ENCODE measurements at regions not wholly inside any gene's neighbourhood (a gene's known extent, or its start where the extent isn't known, plus 50 kb on each side); places are given as distances from the start of the nearest gene placed in this dataset.
"Not testable (repeated sequence)": the region's sequence is repeated elsewhere in the genome, so short reads cannot be mapped to it uniquely, and the experiment has no call there.

- no peak for DNase-seq (ENCODE audit: low read depth)
These were observed 110.8 kb upstream of the IRX1 start for GRCh38 chr5:3484836-3485235.

- DNase-seq (ENCODE audit: low read depth) = no peak
These were observed 114.5 kb upstream of the IRX1 start for GRCh38 chr5:3481175-3481574.

GRCh38 chr5:3475674-3476073, 120.0 kb upstream of the IRX1 start:
- no peak for DNase-seq (ENCODE audit: low read depth)

DNA sequence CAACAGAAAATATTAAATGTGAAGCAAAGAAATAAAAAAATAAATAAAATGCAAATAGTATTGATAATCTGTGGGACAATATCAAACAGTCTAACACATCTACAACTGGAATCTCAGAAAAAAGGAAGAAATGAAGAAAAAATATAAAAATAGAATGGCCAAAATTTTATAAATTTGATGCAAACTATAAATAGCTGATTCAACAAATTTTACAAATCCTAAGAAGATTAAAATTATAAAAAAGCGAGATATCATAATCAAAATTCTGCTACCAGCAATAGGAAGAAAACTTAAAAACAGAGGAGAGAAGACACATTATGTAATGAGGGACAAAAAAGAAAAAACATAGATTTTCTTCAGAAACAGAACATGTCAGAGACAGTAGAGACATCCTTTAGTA, 129.2 kb upstream of the IRX1 start:
- DNase-seq (ENCODE audit: low read depth) = no peak

DNA sequence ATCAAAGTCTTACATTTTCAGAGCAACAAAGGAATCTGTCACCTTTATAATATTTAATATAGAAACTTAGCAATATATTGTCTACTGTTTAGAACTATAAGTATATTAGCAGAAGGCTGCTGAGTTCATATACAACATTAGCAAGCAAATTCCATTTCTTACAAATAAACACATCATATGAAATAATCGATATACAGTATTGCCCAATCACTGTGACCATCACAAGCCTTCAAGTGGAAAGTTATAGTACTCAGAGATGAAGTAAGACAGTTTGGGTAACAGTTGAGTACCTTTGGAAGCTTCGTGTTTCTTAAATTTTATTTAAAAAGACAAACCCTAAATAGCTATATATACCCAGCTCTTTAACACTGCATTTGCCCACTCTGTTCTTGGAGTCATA, 135.2 kb upstream of the IRX1 start:
- no peak for DNase-seq (ENCODE audit: low read depth)

- DNase-seq (ENCODE audit: low read depth) = no peak
These were observed 139.4 kb upstream of the IRX1 start for GRCh38 chr5:3456121-3456681.

DNA sequence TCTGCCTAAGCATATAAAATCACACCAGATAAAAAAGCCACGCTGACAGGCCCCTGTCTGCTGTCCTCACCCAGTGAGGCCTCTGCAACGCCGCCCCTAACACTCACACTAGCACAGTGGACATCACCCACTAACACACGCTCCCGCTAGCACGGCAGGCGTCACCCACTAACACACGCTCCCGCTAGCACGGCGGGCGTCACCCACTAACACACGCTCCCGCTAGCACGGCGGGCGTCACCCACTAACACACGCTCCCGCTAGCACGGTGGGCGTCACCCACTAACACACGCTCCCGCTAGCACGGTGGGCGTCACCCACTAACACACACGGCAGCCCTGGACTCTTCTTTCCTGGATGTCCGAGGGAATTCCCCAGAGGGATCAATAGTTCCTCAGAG, 141.6 kb upstream of the IRX1 start:
- DNase-seq (ENCODE audit: low read depth) = not testable (repeated sequence)

DNA sequence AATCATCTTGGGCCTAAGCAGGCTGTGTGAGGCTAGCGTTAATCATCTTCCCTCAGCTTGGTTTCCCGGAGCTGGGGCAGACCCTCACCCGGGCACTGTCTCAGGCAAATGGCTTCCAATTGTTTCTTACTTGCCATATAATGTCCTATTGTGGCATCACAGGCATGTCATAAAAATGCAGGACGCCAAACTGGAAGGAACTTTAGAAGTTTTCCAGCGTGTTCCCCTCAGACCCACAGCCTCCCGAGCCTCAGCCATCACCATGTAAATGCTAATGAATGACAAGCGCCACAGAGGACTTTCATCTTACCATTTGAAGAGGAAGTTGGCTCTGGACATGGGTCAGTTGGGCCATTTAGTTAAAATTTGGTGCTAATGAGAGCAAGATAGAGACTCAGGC, 143.0 kb upstream of the IRX1 start:
- DNase-seq (ENCODE audit: low read depth) = no peak

- no peak for DNase-seq (ENCODE audit: low read depth)
These were observed 143.7 kb upstream of the IRX1 start for GRCh38 chr5:3451961-3452360.

GRCh38 chr5:3449481-3449880, 146.2 kb upstream of the IRX1 start:
- DNase-seq (ENCODE audit: low read depth) = no peak

DNA sequence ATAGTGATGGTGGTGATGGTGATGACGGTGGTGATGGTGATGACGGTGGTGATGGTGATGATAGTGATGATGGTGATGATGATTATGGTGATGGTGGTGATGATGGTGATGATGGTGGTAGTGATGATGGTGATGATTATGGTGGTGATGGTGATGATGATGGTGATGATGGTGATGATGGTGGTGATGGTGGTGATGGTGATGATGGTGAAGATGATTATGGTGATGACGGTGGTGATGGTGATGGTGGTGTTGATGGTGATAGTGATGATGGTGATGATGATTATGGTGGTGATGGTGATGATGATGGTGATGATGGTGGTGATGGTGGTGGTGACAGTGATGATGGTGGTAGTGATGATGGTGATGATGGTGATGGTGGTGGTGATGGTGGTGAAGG, 149.2 kb upstream of the IRX1 start:
- DNase-seq (ENCODE audit: low read depth) = no peak

DNA sequence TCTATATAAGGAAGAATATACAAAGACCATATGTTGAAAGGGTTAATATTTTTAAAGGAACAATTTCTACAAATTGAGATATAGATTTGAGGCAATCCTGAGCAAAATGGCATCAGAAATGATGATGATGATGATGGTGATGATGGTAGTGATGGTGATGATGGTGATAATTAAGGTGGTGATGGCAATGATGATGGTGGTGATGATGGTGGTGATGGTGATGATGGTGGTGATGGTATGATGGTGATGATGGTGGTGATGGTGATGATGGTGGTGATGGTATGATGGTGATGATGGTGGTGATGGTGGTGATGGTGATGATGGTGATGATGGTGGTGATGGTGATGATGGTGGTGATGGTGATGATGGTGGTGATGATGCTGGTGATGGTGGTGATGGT, 150.1 kb upstream of the IRX1 start:
- DNase-seq (ENCODE audit: low read depth) = not testable (repeated sequence)

- no peak for DNase-seq (ENCODE audit: low read depth)
These were observed 163.5 kb upstream of the IRX1 start for GRCh38 chr5:3432135-3432534.

DNA sequence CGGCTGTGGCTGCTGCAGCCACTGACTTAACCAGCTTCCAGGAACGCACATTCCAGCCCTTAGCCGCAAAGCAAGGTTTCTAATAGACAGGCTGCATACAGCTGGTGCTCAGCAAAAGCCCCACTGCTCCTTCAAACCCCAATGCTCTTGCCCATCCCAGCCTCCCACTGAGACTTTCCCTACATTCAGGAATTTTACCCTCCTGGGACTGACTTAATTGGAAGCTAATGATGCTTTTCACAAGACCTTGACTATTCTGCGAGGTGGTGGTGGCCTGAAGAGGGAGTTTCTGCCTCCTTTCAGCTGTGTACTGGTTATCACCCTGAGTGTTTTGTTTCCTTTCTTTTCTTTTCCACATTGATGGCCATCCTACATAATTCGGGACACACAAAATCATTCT, 164.9 kb upstream of the IRX1 start:
- DNase-seq (ENCODE audit: low read depth) = no peak

DNA sequence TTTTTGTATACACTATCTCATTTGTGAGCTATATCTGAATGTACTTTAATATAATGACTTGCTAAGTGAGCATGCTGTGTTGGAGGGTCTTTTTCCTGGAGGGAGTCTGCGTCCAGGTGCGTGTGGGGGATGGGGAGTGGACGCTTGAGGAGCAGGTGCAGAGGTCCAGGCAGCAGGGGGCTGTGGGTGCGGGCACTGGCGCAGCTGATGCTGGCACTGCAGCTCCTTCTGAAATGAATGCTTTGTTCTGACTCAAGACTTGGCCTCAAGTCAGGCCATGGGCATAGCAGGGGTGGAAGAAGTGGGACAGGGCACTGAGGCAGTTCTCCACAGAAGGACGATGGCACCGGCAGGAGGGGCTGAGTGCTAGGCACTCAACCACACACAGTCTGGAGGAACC, 165.7 kb upstream of the IRX1 start:
- no peak for DNase-seq (ENCODE audit: low read depth)

GRCh38 chr5:3428334-3428733, 167.3 kb upstream of the IRX1 start:
- DNase-seq (ENCODE audit: low read depth) = no peak

DNA sequence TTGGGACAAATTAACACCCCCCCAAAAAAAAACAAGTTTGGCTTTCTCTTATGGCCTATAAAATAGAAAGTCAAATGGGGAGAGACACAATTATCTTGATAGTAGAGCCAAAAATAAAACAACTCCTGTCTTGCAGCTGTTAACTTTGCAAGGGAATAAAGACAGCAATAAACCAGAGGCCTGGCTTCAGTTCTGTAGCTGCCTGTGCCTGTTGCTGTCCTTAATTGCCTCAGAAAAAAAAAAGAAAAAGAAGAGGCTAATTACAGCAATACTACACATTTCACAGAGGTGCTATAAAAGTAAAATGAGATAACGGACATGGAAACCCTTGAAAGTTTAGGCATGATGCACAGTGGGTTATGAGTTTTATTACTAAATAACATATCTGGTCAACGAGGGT, 170.7 kb upstream of the IRX1 start:
- no peak for DNase-seq (ENCODE audit: low read depth)

GRCh38 chr5:3417376-3417943, 178.2 kb upstream of the IRX1 start:
- no peak for DNase-seq (ENCODE audit: low read depth)

DNA sequence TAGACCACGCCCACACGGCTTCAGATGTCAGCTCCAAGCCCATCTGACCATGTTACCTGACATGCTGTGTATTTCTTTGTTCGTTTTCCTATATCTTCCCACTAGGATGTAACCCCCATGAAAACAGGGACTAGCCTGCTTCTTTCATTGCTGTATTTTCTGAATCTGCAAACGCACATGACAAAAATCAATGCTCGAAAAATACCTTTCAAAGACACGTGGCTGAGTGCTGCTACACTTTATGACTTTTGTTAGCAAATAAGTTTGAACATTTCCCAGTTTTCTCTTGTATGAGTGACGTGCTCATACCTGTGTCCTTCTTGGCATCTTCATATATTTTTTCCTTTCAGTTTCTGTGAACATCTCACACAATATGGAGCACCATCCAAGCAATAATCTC, 181.3 kb upstream of the IRX1 start:
- no peak for DNase-seq (ENCODE audit: low read depth)

DNA sequence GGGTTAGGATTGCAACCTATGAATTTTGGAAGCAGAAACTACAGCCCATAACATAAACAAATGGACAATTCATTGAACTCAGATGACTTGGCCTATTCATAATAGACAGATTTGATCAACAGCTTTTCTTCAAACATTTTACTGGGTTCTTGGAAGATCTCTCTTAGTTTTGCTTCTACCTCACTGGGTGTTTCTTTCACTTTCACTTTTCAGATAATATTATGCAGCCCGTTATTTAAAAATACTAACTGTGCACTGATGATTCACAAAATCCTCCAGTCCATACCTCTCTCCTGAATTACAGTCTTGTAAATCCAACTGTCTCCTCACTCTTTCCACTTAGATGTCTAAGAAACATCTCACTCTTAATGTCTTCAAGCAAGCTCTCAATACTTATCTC, 183.5 kb upstream of the IRX1 start:
- DNase-seq (ENCODE audit: low read depth) = no peak

DNA sequence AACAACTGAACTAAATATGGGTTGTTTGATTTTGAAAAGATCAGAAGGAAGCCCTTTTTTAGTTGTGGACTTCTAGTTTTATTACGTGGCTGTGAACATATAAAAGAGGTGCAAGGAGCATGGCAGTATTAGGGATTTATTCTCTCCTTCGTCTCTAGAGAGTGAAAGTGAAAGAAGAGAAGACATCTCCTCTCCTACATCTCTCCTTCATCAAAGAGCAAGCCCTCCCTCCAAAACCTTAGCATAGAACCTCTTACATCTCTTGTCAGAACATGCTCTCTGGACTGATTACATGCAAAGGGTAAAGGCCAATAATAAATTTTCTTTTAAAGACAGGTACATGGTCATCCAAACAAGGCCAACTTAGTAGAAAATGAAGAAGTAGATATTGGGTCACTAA, 184.3 kb upstream of the IRX1 start:
- no peak for DNase-seq (ENCODE audit: low read depth)

- DNase-seq (ENCODE audit: low read depth) = no peak
These were observed 194.0 kb upstream of the IRX1 start for GRCh38 chr5:3401635-3402034.

DNA sequence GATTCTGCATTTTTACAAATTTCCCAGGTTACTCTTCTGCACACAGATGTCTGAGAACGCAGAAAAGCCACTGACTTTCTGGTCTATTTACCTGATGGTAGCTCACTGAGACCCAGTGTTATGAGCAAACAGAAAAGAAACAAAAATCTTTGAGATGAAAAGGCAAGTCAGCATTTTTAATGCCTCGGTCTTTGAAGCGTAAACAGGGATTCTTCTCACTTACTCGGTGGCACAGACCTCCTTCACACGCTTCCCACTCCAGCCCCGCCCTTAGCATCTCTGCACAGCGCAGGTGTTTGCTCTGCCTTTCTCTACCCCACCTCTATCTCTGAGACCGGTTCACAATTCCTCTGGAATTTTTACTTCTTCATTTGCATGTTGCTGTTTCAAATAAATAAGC, 195.0 kb upstream of the IRX1 start:
- no peak for DNase-seq (ENCODE audit: low read depth)

- DNase-seq (ENCODE audit: low read depth) = no peak
These were observed 200.6 kb upstream of the IRX1 start for GRCh38 chr5:3394891-3395599.

Data from renal cortical epithelial cell (primary cell).